ENCODE measurements at regions not wholly inside any gene's neighbourhood (a gene's known extent, or its start where the extent isn't known, plus 50 kb on each side); places are given as distances from the start of the nearest gene placed in this dataset.
A peak's percentile ranks its signal among the peaks of the same experiment; 100 is the strongest.

DNA sequence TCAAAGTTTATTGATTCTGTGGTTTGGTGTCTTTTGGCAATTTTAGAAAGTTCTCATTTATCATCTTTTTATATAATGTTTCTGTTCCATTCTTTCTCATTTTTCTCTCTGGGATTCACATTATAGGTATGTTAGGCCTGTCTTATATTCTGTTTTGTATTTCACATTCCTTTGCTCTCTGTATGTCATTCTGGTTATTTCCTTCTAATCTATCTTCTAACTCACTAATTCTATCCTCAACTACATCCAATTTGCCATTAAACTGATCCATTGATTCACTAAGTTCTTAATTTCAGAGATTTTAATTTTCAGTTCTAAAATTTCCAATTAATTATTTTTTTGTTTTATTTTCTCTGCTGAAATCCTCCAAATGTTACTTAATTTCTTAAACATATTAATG, 234.8 kb downstream of the FOXD2 start:
- DNase-seq = no peak

DNA sequence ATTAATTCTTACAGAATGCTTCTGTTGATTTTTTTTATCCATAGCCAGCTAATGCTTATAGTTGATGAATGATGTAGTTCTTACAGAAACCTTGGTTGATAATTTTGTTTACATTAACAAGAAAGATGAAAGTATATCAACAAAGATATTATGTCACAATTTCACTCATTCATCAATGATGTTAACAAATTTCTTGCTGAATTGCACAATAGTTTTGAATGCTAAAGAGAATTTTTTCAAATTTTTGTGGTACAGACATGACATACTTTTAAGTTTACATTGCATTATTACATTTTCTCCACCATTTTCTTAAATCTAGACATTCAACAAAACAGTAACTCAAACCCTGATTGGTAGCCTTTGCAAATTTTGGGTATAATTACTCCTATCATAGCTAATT, 236.3 kb downstream of the FOXD2 start:
- no peak for DNase-seq

DNA sequence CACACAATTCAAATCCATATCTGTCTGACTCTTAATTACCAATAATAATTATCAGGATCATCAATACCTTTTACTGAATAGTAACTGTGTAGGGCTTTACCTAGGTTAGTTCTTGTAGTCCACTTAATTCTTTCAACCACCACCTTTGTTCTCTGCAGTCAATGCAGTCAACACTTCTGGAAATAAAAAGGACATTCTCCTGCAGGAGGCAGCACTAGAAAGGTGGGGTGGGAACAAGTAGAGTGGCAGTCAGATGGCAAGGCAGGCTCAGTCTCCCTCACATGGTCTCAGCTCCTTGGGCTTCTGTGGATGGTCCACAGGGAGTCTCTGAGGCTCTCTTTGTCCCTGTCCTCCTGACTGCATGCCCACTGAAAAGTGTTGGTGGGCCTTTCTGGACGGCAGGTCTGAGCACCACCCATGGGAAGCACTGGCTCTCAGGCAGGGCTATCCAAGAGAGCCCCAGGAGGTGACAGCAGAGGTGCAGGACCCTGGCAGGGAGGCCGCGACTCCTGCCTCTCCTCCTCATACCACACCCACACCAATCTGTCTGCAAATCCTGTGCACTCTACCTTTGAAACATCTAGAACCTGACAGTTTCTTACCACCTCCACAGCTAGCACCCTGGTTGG, 237.3 kb downstream of the FOXD2 start:
- no peak for DNase-seq

DNA sequence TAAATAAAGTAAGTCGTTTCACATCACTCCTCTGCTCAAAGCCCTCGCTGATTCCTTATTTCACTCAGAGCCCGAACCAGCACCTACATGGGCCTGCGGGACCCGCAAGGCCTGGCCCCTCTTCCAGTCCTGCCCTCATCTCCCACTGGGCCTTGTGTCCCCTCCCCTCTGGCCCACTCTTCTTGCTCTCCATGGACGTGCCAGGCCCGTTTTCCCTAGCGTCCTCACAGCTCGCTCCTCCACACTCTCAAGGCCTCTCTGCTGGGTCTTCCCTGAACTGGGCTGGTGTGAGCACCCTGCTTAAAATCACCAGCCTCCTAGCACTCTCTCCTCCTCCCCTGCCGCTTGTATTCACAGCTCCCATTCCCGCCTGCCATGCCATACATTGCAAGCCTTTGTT, 237.9 kb downstream of the FOXD2 start:
- no peak for DNase-seq

DNA sequence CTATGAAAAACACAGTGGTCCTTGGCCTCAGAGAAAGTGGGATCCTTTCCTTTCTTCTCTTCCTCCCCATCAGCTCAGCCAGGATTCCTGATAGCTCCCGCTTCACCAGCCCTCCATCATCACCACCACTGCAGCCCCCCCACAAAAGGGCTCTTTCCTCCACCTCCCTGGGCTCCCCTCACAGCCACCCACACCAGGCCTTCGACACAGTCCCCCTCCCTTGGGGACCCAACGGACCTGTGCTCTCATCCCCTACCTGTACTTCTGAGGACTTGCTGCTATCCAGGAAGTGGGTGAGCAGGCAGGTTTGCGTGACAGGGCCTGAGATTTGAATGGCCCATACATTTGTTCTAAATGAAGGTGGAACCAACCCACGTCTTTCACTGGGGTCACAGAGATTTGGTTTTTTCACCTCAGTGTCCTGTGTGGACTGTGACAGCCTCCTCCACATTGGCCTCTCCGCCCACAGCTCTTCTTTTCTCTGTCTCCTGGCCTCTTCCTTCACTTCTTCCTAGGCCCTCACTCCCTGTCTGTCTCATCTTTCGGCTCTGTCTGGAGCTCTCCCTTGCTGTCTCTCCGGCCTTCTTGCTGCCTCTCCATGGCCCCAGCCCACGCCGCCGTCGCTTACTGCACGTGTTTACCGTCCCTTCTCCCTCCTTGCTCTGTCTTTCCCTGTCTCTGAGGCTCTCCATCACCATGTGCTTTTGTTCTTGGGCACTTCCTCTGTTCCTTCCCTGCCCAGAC, 238.6 kb downstream of the FOXD2 start:
- no peak for DNase-seq

DNA sequence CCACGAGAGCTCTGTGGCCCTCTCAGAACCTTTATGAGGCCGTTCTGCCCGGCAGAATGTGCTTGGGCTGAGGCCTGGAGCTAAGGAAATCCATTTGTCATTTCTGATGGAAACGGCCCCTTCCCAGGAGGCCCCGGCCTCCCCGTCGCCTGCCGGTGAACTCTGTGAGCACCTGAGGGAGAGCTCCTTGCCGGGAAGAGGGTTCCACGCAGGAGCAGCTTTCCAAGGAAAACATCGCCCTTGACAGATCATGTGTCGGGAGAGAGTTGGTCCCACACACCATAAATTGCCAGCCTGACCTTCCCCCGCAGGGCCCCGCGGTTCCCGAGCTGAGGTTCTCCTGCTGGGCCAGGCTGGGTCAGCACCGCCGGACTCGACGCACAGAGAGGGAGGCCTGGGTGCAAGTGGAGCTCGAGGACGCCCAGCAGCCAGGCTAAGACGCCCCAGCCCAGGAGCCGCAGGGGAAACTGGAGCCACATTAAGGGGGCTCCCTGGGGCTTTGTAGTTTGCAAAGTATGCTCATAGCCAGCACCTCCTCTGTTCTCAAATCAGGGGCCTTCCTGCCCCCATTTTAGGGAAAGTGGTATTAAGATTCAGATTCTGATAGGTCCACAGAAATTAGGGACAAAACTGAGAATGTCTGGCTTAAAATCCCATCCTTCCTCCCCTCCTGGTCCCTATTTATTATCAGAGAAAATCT, 239.5 kb downstream of the FOXD2 start:
- no peak for DNase-seq

DNA sequence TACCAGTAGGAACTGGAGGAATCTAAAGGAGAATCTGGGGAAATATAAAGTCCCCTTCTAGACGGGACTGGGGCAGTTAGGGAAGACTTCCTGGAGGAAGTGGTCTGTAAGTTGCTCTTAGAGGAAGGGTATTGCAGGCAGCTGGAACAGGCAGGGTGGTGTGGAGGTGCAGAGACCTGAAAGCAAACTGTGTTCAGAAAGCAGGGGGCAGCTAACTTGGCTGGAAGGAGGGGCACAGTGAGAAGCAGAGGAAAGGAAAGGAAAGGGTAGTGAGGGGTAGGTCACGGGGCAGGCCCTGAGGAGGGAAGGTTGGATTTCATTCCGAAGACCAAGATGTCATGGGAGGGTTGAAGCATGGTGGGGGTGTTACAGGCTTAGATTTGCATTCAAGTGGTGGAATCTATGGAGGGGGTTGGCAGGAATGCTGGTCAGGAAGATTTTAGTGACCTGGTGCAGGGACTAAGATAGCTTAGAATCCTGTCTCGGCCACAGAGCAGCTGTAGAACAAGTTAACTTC, 240.7 kb downstream of the FOXD2 start:
- no peak for DNase-seq

DNA sequence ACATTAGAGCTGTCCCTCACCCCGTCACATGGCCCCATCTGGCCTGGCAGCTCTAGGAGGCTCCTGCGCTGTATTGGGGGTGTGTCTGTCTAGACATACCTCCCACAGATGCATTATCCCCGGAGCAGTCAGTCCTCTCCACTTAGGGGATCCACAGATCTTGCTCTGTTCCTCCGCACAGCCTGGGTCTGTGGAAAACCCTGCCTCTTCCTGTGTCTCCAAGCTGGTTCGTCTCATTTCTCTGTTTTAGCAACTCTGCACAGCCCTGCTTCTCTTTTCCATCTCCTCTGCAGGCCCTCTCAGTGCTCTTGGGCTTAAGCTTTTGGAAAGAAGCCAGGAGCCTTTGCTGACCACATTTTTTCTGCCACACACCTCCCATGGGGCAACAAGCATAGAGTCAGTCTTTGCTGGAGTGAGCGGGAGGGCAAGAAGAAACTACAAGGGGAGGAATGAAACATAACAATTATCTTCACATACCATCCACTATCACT, 241.5 kb downstream of the FOXD2 start:
- peak; percentile 67 for DNase-seq

DNA sequence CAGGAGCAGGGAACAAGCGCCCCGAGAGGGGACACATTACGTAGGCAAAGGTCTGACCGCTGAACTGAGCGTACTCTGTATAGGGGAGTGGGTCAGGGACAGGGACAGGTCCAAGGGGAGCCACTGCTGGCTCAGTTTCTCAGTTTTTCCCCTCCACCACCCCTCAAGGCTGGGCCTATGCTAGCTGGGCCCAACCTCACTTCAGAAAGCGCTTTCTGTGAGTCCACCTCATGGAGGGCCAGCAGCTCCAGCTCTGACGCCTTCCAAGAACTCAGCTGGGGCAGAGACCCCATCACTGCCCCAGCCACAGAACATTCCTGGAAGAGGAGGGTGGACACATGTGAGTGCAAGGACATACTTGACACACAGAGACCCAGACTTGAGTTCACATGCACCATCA, 242.0 kb downstream of the FOXD2 start:
- DNase-seq = no peak

DNA sequence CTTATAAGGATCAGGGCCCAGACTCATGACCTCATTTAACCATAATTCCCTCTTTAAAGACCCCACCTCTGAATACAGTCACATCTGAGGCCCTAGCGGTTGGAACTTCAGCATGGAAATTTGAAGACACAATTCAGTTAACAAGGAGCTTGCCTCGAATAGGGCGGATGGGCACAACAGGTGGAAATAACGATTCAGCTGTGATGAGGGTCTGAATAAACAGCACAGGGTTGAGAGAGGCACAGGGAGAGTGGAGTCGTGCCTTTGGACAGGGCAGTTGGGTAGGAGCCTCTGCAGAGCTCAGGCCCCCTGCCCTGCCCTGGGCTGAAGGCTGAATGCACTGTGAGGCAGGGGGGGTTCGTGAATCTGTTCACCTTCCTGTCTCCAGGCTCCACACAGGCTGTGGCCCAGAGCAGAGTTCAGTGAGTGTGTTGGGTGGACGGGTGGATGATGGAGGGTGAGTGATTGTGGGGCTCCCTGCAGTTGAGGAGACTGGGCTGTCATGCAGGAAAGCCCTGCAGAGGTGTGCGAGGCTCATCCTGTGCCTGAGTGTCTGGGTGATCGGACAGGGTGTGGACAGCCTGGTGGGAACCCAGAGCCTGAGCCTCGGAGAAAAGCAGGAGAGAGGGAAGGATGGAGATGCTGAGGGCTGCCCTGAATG, 243.1 kb downstream of the FOXD2 start:
- no peak for DNase-seq

DNA sequence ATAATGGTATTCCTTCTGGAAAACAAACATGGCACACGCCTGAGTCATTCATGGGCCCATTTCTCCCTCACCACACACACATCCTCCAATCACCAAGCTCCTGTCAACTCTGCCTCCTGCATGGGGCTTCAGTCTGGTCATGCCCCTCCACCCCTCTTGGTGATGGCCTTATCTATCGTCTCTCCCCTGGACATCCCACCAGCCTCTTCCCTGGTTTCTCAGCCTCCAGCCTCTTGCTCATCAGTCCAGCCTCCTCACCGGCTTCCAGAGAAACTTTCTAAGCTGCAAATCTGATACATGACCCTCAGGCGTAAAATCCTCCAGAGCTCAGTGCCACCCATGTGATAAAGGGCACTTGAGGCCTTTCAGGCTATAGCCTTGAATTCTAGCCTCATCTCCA, 243.9 kb downstream of the FOXD2 start:
- DNase-seq = no peak

DNA sequence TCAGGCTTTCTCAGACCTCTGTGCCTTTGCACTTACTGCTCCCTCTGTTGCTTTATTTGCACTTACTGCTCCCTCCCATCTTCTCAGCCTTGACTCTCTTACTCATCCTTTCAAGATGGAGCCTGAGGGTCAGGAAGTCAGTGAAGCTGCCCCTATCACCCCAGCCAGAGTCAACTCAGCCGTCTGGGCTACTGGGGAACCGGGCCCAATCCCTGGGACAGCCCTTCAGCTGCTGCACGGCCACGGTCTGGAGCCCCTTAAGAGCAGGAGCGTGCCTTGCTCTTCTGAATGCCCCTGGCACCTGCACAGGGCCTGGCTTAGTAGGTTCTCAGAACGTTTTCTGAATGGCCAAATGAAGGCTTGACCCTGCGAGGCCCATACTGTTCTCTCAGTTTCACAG, 244.4 kb downstream of the FOXD2 start:
- DNase-seq = no peak

DNA sequence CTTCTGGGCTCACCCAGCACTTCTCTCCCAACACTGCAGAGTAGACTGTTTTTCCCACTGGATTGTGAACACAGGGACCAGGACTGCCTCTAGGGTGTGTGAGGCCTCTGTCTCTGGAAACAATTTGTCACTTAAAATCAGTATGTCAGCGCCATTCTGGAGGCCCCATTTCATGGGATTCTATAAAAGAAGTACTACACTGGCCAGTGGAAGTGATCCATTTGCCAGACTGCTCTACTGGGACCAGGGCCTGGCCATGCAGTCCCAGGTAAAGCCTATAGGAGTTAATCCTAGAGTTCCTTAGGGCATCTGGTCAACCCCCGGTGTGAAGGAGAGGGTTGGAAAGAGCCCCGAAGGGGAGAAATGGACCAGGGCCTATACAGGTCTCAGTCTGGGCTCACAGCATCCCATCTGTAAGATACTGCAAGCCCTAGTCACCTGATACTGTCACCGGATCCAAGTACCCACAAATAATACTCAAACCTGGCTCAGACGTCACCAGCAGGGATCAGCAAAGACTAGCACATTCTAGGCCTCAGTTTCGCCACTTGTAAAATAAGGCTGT, 245.0 kb downstream of the FOXD2 start:
- DNase-seq = no peak

DNA sequence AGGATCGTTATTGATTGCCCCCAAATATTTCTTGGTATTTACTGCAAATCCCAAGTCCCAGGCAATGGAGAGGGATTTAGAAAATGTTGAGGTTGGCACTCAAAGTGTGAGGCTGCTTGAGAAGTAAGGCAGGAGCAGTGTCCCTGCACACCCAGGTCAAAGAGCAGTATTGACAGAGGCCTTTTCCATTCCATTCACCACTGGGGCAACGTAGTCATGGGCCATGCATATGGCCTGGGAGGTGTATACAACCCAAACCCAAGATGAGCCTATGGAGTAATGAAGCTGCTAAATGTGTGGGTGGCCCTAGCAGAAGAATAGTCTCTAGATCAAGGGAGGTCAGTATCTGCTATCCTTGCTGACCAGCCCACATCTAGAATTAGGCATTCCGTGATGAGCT, 245.6 kb downstream of the FOXD2 start:
- DNase-seq = no peak

DNA sequence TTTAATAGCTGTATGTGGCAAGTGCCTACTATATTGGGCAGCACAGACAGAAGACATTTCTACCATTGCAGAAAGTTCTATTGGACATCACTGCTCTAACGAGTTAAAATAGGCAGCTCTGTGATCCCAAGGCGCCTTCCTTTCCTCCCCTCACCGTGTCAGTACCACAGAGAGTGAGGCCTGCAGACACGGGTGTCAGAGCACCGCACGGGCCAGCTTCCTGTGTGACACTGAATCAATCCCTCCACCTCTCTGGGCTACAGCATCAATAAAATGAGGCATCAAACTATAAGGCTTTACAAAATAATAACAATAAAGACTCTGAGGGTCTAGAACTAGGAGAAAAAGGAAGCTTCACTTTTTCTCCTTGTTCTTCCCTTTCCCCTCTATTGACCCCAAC, 246.7 kb downstream of the FOXD2 start:
- DNase-seq = no peak

DNA sequence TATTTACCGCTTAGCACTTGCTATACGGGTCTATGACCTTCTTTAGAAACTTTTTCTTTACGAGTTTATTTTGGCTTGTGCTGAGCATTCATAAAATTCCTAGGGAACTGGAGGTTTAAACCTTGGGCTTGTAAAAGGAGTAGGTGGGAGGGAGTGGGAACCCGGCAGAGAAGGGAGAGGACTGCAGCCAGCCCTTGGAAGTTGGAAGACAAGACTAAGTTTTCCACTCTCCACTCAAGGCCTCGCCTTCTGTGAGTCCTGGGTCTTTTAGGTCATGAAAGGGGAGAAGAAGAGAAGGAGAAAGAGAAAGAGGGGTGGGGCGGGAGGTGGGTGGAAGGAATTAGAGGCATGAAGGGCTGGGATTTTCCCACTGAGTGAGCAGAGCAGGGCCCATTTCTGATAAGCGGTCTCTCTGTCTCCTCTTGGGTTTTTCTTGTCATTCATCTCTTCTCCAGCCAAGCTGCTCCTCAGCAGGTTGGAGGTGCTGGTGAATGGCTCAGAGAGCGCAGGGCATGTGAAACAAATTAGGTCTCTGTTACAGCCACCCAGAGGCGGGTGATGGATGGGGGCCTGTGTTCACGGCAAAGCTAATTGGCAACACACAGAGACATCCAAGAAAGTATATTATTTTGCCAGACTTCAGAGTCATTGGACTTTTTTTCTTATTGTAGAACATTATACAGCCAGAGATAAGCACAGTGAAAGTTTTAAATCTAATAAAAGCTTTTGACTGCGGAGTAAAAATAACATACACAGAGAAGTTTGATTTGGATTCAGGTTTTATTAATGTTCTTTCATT, 247.3 kb downstream of the FOXD2 start:
- DNase-seq = peak; percentile 9

DNA sequence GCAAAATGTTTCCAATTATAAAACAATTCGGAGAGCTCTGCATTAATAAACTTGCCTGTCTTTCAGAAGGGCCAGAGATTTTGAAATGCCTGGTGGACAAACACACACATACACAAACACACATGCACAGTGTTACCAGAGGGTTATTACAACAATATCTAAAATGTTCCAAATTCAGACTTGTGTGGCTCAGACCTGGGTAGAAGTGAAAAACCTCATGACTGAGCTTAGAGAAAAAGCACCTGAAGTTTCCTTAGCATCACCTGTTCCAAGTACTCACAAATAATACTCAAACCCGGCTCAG, 247.9 kb downstream of the FOXD2 start:
- no peak for DNase-seq

DNA sequence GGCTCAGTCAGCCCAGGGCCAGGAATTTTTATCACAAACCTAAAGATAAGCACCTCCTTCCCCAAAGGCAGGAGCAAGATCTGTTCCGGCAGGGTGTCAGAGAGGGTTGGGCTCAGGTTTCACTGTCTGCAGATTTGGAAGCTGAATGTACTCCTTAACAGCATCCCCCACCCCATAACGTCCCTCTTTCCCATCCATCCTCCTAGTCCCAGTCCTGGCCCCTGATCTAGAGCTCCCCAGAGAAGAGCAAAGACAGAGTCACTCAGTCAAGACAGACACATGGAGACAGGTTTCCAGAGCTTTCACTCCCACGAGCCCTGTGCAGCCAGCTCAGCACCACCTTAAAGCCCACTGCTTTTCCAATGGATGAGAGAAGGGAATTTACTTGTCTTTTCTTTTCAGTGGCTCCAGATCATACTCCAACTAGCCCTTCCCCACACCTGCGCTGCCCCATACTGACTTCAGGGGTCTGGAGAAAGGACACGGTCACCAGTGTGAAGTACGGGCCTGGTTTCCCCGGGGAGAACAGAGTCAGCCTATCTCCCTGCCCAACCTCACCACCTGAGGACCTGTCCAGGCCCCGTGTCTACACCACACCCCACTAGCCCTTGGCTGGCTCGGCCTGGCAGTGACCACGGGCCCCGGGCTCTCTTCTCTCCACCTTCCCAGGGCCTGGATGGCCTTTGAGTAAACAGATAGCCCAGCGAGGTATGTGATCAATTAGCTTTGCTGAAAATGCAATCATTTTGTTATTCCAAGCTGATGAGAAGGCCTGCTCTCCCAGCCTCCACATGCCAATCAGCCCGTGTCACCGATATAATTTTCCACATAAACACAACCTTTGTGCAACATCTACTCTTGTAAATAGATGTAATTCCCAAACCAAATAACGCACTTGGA, 249.1 kb downstream of the FOXD2 start:
- no peak for DNase-seq

DNA sequence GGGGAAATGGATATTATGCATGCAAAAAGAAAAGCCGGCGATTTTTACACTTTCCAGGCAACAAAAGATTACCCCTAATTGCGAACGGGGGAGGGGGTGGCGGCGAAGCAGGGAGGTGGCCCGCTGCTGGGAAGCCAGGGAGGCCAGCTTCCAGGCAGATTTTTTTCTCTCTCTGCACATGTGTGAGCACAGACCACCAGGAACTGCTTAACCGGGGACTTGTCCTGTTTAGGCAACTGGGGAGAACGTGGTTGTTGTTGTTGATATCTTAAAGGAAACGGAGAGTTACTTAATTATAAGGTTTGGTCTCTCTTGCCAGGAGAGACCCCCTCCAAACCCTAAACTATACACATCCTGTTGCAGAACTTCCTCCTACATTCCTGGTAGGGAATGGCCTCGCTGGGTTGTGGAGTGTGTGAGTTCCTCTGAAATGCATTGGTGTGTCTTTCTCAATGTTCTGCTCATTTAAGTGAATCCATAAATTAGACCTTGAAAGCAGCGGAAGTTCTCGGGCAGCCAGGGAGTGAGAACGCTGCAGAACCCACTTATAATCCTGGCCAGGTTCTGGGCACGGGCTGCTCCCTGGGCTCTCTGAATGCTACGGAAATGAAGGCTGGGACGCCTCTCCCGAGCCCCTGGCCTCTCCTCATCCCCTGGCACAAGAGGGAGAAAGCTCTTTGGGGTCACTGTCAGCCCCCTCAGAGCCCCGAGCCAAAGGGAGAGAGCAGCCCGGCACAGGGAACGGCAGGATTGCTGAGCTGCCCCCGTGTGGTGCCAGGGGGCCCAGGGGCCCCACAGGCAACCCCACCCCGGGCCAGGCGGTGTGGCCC, 250.0 kb downstream of the FOXD2 start:
- DNase-seq = no peak
